SK-N-SH treated with all-trans-retinoic acid at 6 μM for 48 hours (cell line): ENCODE measurements at regions not wholly inside any gene's neighbourhood (a gene's known extent, or its start where the extent isn't known, plus 50 kb on each side); places are given as distances from the start of the nearest gene placed in this dataset.

Source experiments
- PATZ1 ChIP-seq: fragments of 250-450 bp; sonication (Bioruptor Pico); IDR thresholded peaks from 2 replicates; pipeline ENCODE4 v1.8.0; 2020; ENCODE audit warnings: mild to moderate bottlenecking, moderate library complexity, borderline replicate concordance
- TOX ChIP-seq: fragments of 250-450 bp; sonication (Bioruptor Pico); IDR thresholded peaks from 2 replicates; pipeline ENCODE4 v1.8.0; 2021; ENCODE audit warnings: mild to moderate bottlenecking, moderate library complexity, borderline replicate concordance

DNA sequence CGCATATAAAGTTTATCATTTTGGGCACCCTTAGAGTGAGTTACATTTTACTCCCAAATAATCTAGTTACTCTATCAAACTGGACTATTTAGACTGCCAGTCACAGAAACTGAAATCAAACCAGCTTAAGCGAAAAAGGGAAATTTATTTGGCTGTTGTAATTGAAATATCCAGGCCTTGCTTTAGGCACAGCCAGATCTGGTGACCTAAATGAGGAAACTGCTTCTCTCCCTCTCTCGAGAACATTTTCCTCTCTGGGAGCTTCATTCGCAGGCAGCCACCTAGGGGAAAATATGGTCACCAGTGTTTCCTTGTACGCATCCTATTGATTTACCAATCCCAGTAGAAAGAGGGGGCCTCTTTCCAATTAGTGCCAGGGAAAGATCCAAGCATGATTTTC, 175.3 kb upstream of the MITF start:
- TF ChIP-seq PATZ1: no peak
- no peak for TF ChIP-seq TOX (CRISPR knock-in tag)
